Central memory CD8-positive, alpha-beta T cell (primary cell): ENCODE measurements at regions not wholly inside any gene's neighbourhood (a gene's known extent, or its start where the extent isn't known, plus 50 kb on each side); places are given as distances from the start of the nearest gene placed in this dataset.
"Not testable (repeated sequence)": the region's sequence is repeated elsewhere in the genome, so short reads cannot be mapped to it uniquely, and the experiment has no call there.

Experiments used
- ATAC-seq: fragments of 150-1000 bp; cut with Tn5 transposase; replicated peaks from 2 replicates; pipeline ENCODE4 v1.10.0; 2022; ENCODE audit warnings: mild to moderate bottlenecking, moderate FRiP score, moderate number of reproducible peaks; ENCODE audit not compliant: poor library complexity, severe bottlenecking; ENCODE audit errors: extremely low read depth
- DNase-seq, 2 donors: peaks; one replicate each; pipeline ENCODE4 v3.0.0; 2021; ENCODE audit warnings: low spot score in 2 of 2
- H3K27ac Mint-ChIP-seq: one replicate; pipeline ENCODE4 v1.8.0; 2022; ENCODE audit warnings: low read depth, mild to moderate bottlenecking, moderate library complexity, mixed read lengths
- H3K27me3 Mint-ChIP-seq: one replicate; pipeline ENCODE4 v1.8.0; 2022; ENCODE audit warnings: mixed read lengths
- H3K36me3 Mint-ChIP-seq: one replicate; pipeline ENCODE4 v1.8.0; 2022; ENCODE audit warnings: mild to moderate bottlenecking, moderate library complexity, mixed read lengths; ENCODE audit not compliant: insufficient read depth
- H3K4me1 Mint-ChIP-seq: one replicate; pipeline ENCODE4 v1.8.0; 2022; ENCODE audit warnings: mixed read lengths
- H3K4me3 Mint-ChIP-seq: one replicate; pipeline ENCODE4 v1.8.0; 2022; ENCODE audit warnings: mild to moderate bottlenecking, moderate library complexity, mixed read lengths
- H3K9me3 Mint-ChIP-seq: one replicate; pipeline ENCODE4 v1.8.0; 2022; ENCODE audit warnings: mixed read lengths

DNA sequence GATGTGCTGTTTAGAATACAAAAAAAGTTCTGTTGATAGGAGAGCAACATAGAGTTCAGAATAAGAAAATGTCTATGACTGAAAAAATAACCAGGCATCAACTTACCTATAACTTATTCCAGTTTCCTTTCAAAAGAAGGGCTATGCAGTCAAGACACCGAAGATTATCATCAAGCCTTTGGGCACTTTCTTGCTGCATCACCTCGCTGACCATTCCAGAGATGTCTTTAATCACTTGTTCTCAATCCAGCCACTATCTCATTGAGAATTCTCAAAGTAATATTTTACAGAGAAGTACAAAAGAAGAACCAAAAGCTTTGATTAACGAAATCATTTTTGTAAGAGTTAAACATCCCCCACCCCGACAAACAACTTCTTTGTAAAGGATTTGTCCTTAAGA, 198.3 kb upstream of the P2RY1 start:
- Mint-ChIP-seq H3K27me3 (peaks cover 64% of the 10 kb centered on the region), H3K36me3 (no peaks in the 10 kb centered on the region), H3K9me3 (no peaks in the 10 kb centered on the region), H3K4me1 (no peaks in the 10 kb centered on the region), H3K4me3 (no peak overlapping the region), H3K27ac (no peak overlapping the region)
- no peak for ATAC-seq
- DNase-seq: no peak

DNA sequence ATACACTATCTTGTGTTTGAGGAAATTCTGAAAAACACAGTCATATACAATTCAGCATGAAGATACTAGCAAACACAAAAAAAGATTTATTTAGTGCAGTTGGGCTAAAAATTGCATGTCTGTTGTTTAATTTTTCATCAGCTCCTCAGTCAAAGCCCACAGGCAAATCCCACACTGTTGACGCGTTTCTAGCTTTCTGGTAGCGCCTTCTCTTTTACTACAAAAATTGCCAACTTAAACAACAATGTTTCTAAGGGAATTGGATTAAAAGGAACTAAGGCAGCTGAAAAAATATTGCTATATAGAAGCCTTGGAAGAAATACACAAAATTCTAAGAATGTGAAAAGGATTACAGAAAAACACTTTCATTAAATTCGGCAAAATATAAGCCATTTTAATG, 196.7 kb upstream of the P2RY1 start:
- Mint-ChIP-seq H3K9me3 (no peaks in the 10 kb centered on the region), H3K4me1 (no peaks in the 10 kb centered on the region), H3K36me3 (no peaks in the 10 kb centered on the region), H3K4me3 (no peak overlapping the region), H3K27ac (no peak overlapping the region), H3K27me3 (peaks cover 73% of the 10 kb centered on the region)
- DNase-seq: no peak
- ATAC-seq: no peak

DNA sequence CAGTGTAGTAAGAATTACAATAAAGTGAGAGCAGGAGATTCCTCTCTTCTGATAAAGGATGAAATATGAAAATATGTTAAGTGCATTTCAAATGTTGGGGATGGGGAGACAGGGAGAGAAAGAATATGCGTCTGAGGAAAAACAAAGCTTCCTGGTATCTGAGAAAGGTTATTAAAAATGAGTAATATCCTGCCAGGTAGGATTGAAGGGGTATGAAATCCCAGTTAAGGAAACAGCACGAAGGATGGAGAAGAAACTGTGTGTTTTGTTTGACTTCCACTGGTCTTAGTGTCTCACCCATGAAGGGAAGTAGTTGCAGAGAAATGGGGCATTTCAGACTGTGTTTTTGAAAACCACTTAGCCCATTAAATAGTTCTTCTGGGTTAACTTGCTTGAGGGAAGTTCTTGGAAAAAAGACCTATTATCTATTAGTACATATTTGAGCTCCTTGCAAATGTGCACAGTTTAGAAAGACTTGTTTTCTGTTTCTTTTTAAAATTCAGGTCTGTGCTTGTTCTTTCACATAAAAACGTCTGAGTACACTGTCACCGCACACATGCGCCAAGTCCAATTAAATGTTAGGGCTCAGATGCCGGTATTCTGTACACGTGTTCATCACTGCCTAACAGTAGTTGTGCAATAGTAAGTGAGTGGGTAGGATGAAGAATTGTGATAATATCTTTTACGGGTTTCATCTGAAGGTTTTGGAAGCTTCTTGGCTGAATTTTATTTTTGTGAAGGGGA, 196.1 kb upstream of the P2RY1 start:
- ATAC-seq: no peak
- H3K4me1 Mint-ChIP-seq: no peaks in the 10 kb centered on the region
- no peak overlapping the region for H3K27ac Mint-ChIP-seq
- no peak overlapping the region for H3K4me3 Mint-ChIP-seq
- DNase-seq: no peak
- H3K9me3 Mint-ChIP-seq: no peaks in the 10 kb centered on the region
- peaks cover 66% of the 10 kb centered on the region for H3K27me3 Mint-ChIP-seq
- no peaks in the 10 kb centered on the region for H3K36me3 Mint-ChIP-seq

DNA sequence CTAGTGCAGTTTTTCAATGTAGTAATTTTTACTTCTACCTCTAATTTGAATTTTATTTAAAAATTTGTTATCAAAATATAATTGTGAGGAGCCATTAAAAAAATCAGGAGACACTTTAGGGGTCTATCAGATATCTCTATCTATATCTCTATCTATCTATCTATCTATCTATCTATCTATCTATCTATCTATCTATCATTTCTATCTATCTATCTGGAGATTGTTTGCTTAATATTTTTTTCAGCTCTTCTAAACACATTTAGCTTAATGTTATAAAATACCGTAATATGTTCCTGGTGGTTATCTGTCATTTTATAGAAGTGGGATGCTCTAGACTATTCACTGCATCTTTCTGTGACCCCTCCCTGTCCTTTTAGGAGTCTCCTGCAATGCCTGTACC, 193.7 kb upstream of the P2RY1 start:
- no peak overlapping the region for H3K4me3 Mint-ChIP-seq
- no peak for ATAC-seq
- H3K4me1 Mint-ChIP-seq: no peaks in the 10 kb centered on the region
- no peak for DNase-seq
- H3K27ac Mint-ChIP-seq: no peak overlapping the region
- H3K27me3 Mint-ChIP-seq: peaks cover 48% of the 10 kb centered on the region
- no peaks in the 10 kb centered on the region for H3K9me3 Mint-ChIP-seq
- no peaks in the 10 kb centered on the region for H3K36me3 Mint-ChIP-seq

DNA sequence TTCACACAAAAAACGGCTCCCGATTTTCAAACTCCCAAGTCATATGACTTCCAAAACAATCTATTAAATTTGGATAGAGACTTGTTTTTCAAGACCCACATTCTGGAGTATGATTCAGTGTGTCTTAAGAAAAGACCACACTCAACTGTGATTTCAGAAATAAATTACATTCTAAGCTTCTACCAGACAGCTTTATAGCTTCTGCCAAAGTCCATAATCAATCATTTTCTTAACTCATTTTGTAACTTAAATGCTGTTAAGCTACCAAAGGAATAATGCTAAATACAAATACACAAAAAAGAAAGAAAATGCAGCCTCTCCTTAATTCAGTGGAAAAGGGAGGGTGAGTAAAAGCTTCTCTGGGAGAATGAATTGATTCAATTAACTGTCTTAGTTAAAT, 192.3 kb upstream of the P2RY1 start:
- Mint-ChIP-seq H3K9me3 (no peaks in the 10 kb centered on the region), H3K4me3 (no peak overlapping the region), H3K27me3 (peaks cover 59% of the 10 kb centered on the region), H3K27ac (no peak overlapping the region), H3K36me3 (no peaks in the 10 kb centered on the region), H3K4me1 (no peaks in the 10 kb centered on the region)
- ATAC-seq (no peak), DNase-seq (no peak)

DNA sequence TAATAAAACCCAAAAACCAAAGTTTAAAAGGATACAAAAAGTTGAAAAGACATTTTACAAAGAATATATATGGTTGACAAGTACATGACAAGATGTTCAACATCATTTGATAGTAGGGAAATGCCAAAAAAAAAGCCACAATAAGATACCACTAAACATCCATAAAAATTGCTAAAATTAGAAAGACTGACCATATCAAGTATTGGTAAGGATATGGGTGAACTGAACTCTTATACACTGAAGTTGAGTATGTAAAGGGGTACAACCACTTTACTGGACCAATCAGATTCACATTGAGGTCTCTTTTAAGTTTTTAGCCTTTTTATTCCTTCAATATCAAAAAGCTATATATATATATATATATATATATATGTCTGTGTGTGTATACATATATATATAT, 190.5 kb upstream of the P2RY1 start:
- Mint-ChIP-seq H3K4me3 (no peak overlapping the region), H3K27me3 (peaks cover 52% of the 10 kb centered on the region), H3K36me3 (no peaks in the 10 kb centered on the region), H3K9me3 (no peaks in the 10 kb centered on the region), H3K27ac (no peak overlapping the region), H3K4me1 (no peaks in the 10 kb centered on the region)
- no peak for DNase-seq
- no peak for ATAC-seq

DNA sequence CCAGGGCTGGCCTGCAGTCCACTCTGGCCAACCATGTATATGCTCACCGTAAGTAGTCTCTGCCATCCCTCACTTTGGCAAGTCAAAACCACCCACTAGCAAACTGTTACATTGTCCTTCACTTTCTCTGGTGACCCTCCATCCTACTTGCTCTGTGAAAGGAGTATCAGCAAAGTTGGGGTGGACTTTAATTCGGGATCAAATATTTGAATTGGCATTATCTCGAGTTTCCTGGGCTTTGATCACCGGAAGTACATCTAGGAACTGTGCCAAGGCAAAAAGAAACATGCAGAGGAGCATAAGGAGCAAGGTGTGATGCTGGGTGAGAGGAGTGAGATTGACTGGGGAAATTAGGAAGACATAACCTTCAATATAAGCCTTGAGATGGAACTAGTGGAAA, 188.9 kb upstream of the P2RY1 start:
- no peak for DNase-seq
- Mint-ChIP-seq H3K27me3 (peaks cover 40% of the 10 kb centered on the region), H3K36me3 (no peaks in the 10 kb centered on the region), H3K27ac (no peak overlapping the region), H3K4me1 (no peaks in the 10 kb centered on the region), H3K4me3 (no peak overlapping the region), H3K9me3 (no peaks in the 10 kb centered on the region)
- ATAC-seq: no peak

DNA sequence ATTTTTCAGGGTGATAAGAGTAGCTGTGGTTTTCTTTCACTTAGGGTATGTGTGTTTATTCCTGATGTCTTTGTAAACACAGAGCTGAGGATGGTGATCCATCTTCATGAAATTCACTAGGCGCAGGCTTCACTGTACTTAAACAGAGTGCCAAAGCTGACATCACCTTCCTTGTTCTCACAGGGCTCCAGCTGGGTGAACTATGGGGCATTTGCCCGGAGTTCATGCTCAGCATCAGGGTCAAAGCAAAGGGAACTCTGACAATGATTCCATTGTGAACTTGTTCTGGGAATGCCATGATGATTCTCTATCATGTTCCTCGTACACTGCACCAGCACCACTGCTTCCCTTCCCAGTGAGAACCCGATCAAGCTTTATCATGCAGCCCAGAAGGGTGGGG, 184.8 kb upstream of the P2RY1 start:
- no peaks in the 10 kb centered on the region for H3K4me1 Mint-ChIP-seq
- H3K27ac Mint-ChIP-seq: no peak overlapping the region

DNA sequence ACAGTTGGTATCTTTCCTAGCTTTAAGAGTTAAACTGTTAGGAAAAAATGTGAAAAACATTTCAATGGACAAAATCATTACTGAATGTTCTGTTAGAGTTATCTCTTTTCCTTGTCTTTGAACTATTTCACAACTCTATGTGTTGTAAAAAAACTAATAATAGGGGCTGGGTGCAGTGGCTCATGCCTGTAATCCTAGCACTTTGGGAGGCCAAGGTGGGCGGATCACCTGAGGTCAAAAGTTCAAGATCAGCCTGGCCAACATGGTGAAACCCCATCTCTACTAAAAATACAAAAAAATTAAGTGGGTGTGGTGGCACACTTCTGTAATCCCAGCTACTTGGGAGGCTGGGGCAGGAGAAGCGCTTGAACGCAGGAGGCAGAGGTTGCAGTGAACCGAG, 184.0 kb upstream of the P2RY1 start:
- not testable (repeated sequence) for DNase-seq, ATAC-seq, H3K36me3 Mint-ChIP-seq, H3K4me3 Mint-ChIP-seq, H3K27ac Mint-ChIP-seq, H3K4me1 Mint-ChIP-seq, H3K9me3 Mint-ChIP-seq
- H3K27me3 Mint-ChIP-seq: peaks cover 45% of the 10 kb centered on the region

More for the DNA sequence above, 184.8 kb upstream of the P2RY1 start:
- no peak for ATAC-seq
- H3K36me3 Mint-ChIP-seq: no peaks in the 10 kb centered on the region
- H3K9me3 Mint-ChIP-seq: no peaks in the 10 kb centered on the region
- no peak for DNase-seq
- H3K27me3 Mint-ChIP-seq: peaks cover 45% of the 10 kb centered on the region
- H3K4me3 Mint-ChIP-seq: no peak overlapping the region

DNA sequence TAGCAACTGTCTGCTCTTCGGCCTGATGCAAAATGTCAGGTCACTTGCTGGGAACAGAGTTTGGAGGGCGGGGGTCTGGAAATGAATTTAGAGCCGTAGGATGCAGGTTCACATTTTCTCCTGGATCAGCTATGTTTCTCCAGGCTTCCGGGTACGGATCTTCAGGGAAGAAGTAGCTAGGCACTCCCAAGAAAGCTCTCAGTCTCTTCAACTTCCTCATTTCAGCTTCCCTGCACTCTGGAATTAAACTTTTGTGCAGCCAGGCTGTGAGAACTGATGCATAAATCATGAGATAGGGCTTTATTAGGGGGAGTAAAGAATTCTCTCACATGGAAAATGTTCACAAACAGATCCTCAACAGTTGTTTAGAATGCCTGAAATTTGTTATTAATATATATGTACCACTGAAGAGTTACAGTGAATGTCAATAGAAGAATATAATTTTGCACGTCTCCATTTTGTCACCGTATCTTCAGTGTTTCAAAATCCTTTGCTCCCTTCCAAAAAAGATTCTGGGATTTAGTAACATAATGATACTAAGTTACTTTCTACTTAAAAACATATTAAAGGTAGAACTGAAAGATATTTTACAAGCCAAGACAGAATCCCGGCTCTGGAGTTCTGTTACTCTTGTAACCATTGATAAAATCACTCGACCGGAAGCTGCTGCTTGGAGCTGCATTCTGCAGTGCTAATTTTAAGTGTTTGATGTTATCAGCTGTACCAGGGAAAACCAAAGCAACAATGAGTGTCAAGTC, 178.5 kb upstream of the P2RY1 start:
- no peak overlapping the region for H3K27ac Mint-ChIP-seq
- H3K9me3 Mint-ChIP-seq: peaks cover 6% of the 10 kb centered on the region
- H3K4me3 Mint-ChIP-seq: no peak overlapping the region
- H3K4me1 Mint-ChIP-seq: no peaks in the 10 kb centered on the region
- ATAC-seq: no peak
- peaks cover 21% of the 10 kb centered on the region for H3K27me3 Mint-ChIP-seq
- no peaks in the 10 kb centered on the region for H3K36me3 Mint-ChIP-seq
- no peak for DNase-seq

DNA sequence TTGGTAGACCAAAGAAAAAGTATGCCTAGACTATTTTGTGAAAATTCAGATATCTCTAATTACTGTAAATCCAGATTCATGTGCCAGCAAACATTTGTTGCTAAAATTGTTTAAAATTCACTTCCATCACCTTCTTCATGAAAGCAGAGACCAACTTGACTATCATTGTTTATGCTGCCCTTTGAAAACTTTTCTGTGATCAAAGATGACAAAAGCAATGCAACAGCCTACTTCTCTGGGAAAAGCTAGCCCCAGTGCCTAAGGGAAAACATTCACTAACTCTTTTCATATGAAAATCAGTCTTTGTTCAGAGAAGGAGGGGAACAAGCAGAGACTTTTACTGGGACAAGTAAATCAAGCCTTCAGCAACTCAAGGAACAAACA, 178.0 kb upstream of the P2RY1 start:
- H3K9me3 Mint-ChIP-seq: peaks cover 8% of the 10 kb centered on the region
- no peak overlapping the region for H3K4me3 Mint-ChIP-seq
- H3K36me3 Mint-ChIP-seq: no peaks in the 10 kb centered on the region
- no peaks in the 10 kb centered on the region for H3K4me1 Mint-ChIP-seq
- H3K27me3 Mint-ChIP-seq: peaks cover 17% of the 10 kb centered on the region
- no peak for DNase-seq
- no peak overlapping the region for H3K27ac Mint-ChIP-seq
- ATAC-seq: no peak

DNA sequence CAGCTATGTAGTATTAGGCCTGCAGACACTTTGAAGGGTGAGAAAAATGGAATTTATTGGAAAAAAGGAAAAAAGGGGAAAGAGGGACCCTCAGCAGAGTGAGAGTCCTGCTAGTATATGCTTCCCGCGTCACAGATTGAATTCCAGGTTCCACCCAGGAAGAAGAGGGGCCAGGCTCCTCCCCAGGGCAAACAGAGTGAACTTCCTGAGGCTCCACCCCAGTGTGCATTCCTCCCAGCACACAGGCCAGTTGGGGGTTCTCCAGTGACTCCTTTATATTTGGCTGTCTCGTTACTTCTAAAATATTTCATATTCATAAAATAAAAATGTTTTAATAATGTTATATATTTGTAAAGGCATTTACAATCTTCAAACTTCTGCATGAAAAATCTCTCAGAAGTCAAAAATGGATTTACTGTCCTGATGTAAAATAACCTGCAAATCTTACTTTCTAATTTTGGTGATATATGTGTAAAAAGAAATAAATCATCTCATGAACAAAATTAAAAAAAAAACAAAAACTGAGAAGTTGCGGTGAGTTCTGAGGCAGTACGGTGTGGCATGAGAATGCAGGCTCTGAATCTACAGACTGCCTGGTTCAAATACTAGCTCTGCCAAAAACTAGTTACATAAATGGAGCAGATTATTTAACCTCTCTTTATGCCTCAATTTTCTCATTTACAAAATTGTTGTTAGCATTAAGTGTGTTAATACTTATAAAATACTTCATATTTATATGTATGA, 175.8 kb upstream of the P2RY1 start:
- ATAC-seq (no peak), DNase-seq (no peak)
- Mint-ChIP-seq H3K36me3 (peaks cover 1% of the 10 kb centered on the region), H3K27ac (no peak overlapping the region), H3K9me3 (peaks cover 8% of the 10 kb centered on the region), H3K27me3 (peaks cover 6% of the 10 kb centered on the region), H3K4me1 (no peaks in the 10 kb centered on the region), H3K4me3 (no peak overlapping the region)

DNA sequence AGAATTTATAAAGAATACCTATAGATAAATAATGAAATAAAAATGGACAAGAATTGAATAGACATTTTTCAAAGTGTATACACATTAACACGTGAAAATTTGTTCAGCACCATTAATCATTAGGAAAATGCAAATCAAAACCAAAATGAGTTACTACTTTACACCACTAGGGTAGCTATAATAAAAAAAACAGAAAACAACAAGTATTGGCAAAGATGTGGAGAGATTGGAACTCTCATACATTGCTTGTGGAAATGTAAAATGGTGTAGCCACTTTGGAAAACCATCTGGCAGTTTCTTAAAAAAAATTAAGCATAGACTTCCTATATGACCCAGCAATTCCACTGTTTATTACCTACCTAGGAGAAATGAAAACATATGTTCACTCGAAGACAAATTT, 172.8 kb upstream of the P2RY1 start:
- Mint-ChIP-seq H3K27ac (no peak overlapping the region), H3K4me3 (no peak overlapping the region), H3K9me3 (peaks cover 8% of the 10 kb centered on the region), H3K27me3 (no peaks in the 10 kb centered on the region), H3K4me1 (no peaks in the 10 kb centered on the region), H3K36me3 (peaks cover 1% of the 10 kb centered on the region)
- ATAC-seq (no peak), DNase-seq (no peak)
